Vagina (tissue), 2 donors: ENCODE measurements at regions not wholly inside any gene's neighbourhood (a gene's known extent, or its start where the extent isn't known, plus 50 kb on each side); places are given as distances from the start of the nearest gene placed in this dataset.

Experiments used
- DNase-seq, 2 donors: peaks; one replicate each; pipeline ENCODE4 v3.0.0-alpha.2; 2017; ENCODE audit errors: extremely low spot score in 2 of 2
- H3K27ac ChIP-seq: fragments of 200-600 bp; sonication (generic); one replicate; pipeline ENCODE4 v1.5.1; 2019
- H3K27me3 ChIP-seq: fragments of 200-600 bp; sonication (generic); one replicate; pipeline ENCODE4 v1.5.1; 2019
- H3K36me3 ChIP-seq, 2 donors: fragments of 200-600 bp; sonication (generic); one replicate each; pipeline ENCODE4 v1.5.1; 2017 to 2019
- H3K4me1 ChIP-seq: fragments of 200-600 bp; sonication (generic); one replicate; pipeline ENCODE4 v1.5.1; 2019
- H3K4me3 ChIP-seq, 2 donors: fragments of 200-600 bp; sonication (generic); 1 replicate in 1 of 2; 2 replicates in 1 of 2; pipeline ENCODE4 v1.5.1; 2016 to 2019
- H3K9me3 ChIP-seq: fragments of 200-600 bp; sonication (generic); one replicate; pipeline ENCODE4 v1.5.1; 2019
- POLR2A ChIP-seq, 2 donors: fragments of 450-650 bp; IDR thresholded peaks; one replicate each; pipeline ENCODE4 v1.6.1; 2017; ENCODE audit warnings: antibody characterized with exemption in 2 of 2, mild to moderate bottlenecking in 2 of 2, moderate library complexity in 2 of 2
- POLR2AphosphoS5 ChIP-seq, 2 donors: sonication (generic); formaldehyde crosslinking; IDR thresholded peaks; one replicate each; pipeline ENCODE4 v1.9.0; 2017; ENCODE audit warnings: antibody characterized with exemption in 2 of 2, mild to moderate bottlenecking in 2 of 2, low read depth in 1 of 2; ENCODE audit not compliant: insufficient read depth in 1 of 2
- intact Hi-C: fragments of 100-400 bp; cut with DNase I; formaldehyde crosslinking; loops from one replicate; pipeline ENCODE4 v1.15.1; 2023
- TF ChIP-seq, protein P1 (sequence below), 3 experiments: fragments of 450-650 bp in 2 of 3; fragments of 200-600 bp in 1 of 3; sonication (generic) in 1 of 3; IDR thresholded peaks; one replicate each; pipeline ENCODE4 v1.5.1; 2017 to 2019; ENCODE audit warnings: antibody characterized with exemption in 3 of 3, mild to moderate bottlenecking in 2 of 3, moderate library complexity in 2 of 3

- no peak for DNase-seq
- Histone ChIP-seq H3K27me3 (no peaks in the 10 kb centered on the region), H3K4me1 (no peaks in the 10 kb centered on the region), H3K36me3 (no peaks in the 10 kb centered on the region), H3K9me3 (no peaks in the 10 kb centered on the region), H3K4me3 (no peak overlapping the region), H3K27ac (no peak overlapping the region)
- TF ChIP-seq, protein P1, sequence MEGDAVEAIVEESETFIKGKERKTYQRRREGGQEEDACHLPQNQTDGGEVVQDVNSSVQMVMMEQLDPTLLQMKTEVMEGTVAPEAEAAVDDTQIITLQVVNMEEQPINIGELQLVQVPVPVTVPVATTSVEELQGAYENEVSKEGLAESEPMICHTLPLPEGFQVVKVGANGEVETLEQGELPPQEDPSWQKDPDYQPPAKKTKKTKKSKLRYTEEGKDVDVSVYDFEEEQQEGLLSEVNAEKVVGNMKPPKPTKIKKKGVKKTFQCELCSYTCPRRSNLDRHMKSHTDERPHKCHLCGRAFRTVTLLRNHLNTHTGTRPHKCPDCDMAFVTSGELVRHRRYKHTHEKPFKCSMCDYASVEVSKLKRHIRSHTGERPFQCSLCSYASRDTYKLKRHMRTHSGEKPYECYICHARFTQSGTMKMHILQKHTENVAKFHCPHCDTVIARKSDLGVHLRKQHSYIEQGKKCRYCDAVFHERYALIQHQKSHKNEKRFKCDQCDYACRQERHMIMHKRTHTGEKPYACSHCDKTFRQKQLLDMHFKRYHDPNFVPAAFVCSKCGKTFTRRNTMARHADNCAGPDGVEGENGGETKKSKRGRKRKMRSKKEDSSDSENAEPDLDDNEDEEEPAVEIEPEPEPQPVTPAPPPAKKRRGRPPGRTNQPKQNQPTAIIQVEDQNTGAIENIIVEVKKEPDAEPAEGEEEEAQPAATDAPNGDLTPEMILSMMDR (IDR thresholded peaks at IDR 0.05), result no peak
- intact Hi-C loops, result no loop called here
These were observed 275.3 kb downstream of the ALDH8A1 start for GRCh38 chr6:134674562-134674961.

- Histone ChIP-seq H3K9me3 (no peaks in the 10 kb centered on the region), H3K27me3 (no peaks in the 10 kb centered on the region), H3K4me3 (no peak overlapping the region), H3K36me3 (no peaks in the 10 kb centered on the region), H3K4me1 (no peaks in the 10 kb centered on the region), H3K27ac (no peak overlapping the region)
- intact Hi-C loops, result no loop called here
- DNase-seq, result no peak
- no peak for TF ChIP-seq POLR2AphosphoS5 (IDR thresholded peaks at IDR 0.05; ENCODE audit: insufficient read depth in 1 of 2, low read depth in 1 of 2)
- TF ChIP-seq, protein P1 (IDR thresholded peaks at IDR 0.05), result no peak
- no peak for TF ChIP-seq POLR2A (IDR thresholded peaks at IDR 0.05)
These were observed 280.4 kb downstream of the ALDH8A1 start for GRCh38 chr6:134669485-134669884.

GRCh38 chr6:134667111-134667510 lies 282.8 kb downstream of the ALDH8A1 start:
- H3K4me1 ChIP-seq, result no peaks in the 10 kb centered on the region
- no peaks in the 10 kb centered on the region for H3K27me3 ChIP-seq
- H3K36me3 ChIP-seq, result no peaks in the 10 kb centered on the region
- H3K27ac ChIP-seq, result no peak overlapping the region
- no peaks in the 10 kb centered on the region for H3K9me3 ChIP-seq
- no peak for DNase-seq
- H3K4me3 ChIP-seq, result no peak overlapping the region
- TF ChIP-seq POLR2AphosphoS5 (IDR thresholded peaks at IDR 0.05; ENCODE audit: insufficient read depth in 1 of 2, low read depth in 1 of 2), result no peak
- intact Hi-C loops, result no loop called here

- TF ChIP-seq POLR2A (IDR thresholded peaks at IDR 0.05) (no peak), POLR2AphosphoS5 (IDR thresholded peaks at IDR 0.05; ENCODE audit: insufficient read depth in 1 of 2, low read depth in 1 of 2) (no peak)
- TF ChIP-seq, protein P1 (IDR thresholded peaks at IDR 0.05), result no peak
- no peaks in the 10 kb centered on the region for H3K36me3 ChIP-seq
- intact Hi-C loops, result no loop called here
- no peaks in the 10 kb centered on the region for H3K27me3 ChIP-seq
- no peaks in the 10 kb centered on the region for H3K4me1 ChIP-seq
- H3K27ac ChIP-seq, result no peak overlapping the region
- no peaks in the 10 kb centered on the region for H3K9me3 ChIP-seq
- no peak overlapping the region for H3K4me3 ChIP-seq
- DNase-seq, result no peak
These were observed 283.8 kb downstream of the ALDH8A1 start for GRCh38 chr6:134666125-134666524.

DNA sequence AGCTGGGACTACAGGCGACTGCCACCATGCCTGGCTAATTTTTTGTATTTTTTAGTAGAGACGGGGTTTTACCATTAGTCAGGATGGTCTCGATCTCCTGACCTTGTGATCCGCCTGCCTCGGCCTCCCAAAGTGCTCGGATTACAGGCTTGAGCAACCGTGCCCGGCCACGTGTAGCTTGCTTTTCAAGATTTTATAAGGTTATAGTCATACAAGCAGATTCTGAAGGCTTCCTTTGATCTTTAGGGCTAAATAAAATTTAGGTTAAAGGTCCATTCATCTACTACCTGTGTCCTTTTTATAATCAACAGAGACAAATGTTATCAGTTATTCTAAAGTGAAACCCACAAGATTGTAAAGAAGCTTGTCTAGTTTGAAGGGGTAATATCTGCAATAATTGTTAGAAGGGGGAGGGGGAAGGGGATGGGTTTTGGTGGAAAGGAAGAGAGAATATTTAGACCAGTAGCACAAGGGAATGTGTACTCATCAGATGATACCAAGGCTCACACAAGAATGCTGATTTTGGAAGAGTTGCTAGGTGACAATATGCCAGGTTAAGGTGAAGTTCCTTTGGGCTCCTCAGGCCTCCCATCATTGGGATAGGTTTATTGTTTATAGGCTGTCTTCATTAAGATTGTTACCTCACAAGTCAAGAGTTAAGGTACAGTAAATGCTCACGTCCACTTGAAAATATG lies 284.7 kb downstream of the ALDH8A1 start:
- H3K9me3 ChIP-seq, result no peaks in the 10 kb centered on the region
- no peak overlapping the region for H3K4me3 ChIP-seq
- no peaks in the 10 kb centered on the region for H3K27me3 ChIP-seq
- H3K36me3 ChIP-seq, result no peaks in the 10 kb centered on the region
- intact Hi-C loops, result no loop called here
- H3K27ac ChIP-seq, result no peak overlapping the region
- no peak for DNase-seq
- no peaks in the 10 kb centered on the region for H3K4me1 ChIP-seq
- TF ChIP-seq, protein P1 (IDR thresholded peaks at IDR 0.05), result no peak
- TF ChIP-seq POLR2AphosphoS5 (IDR thresholded peaks at IDR 0.05; ENCODE audit: insufficient read depth in 1 of 2, low read depth in 1 of 2), result no peak
- TF ChIP-seq POLR2A (IDR thresholded peaks at IDR 0.05), result no peak
